Suprapubic skin (tissue), 4 donors: ENCODE measurements at regions not wholly inside any gene's neighbourhood (a gene's known extent, or its start where the extent isn't known, plus 50 kb on each side); places are given as distances from the start of the nearest gene placed in this dataset.

Experiments
- DNase-seq, 2 donors: peaks; one replicate each; pipeline ENCODE4 v3.0.0-alpha.2; 2019; ENCODE audit warnings: low spot score in 2 of 2
- H3K27ac ChIP-seq: fragments of 200-600 bp; sonication (generic); one replicate; pipeline ENCODE4 v1.5.1; 2019
- H3K27me3 ChIP-seq: fragments of 200-600 bp; sonication (generic); one replicate; pipeline ENCODE4 v1.5.1; 2019
- H3K36me3 ChIP-seq: fragments of 200-600 bp; sonication (generic); one replicate; pipeline ENCODE4 v1.5.1; 2019
- H3K4me1 ChIP-seq: fragments of 200-600 bp; sonication (generic); one replicate; pipeline ENCODE4 v1.5.1; 2019
- H3K4me3 ChIP-seq: fragments of 200-600 bp; sonication (generic); one replicate; pipeline ENCODE4 v1.5.1; 2019; ENCODE audit warnings: mild to moderate bottlenecking
- H3K9me3 ChIP-seq: fragments of 200-600 bp; sonication (generic); one replicate; pipeline ENCODE4 v1.5.1; 2019
- EP300 ChIP-seq: sonication (generic); formaldehyde crosslinking; IDR thresholded peaks from one replicate; pipeline ENCODE4 v1.6.1; 2017; ENCODE audit warnings: antibody characterized with exemption
- POLR2A ChIP-seq, 2 donors: fragments of 450-650 bp; IDR thresholded peaks; one replicate each; pipeline ENCODE4 v1.6.1; 2017; ENCODE audit warnings: antibody characterized with exemption in 2 of 2, mild to moderate bottlenecking in 2 of 2, moderate library complexity in 2 of 2
- POLR2AphosphoS5 ChIP-seq, 3 donors: sonication (generic); formaldehyde crosslinking; IDR thresholded peaks; one replicate each; pipeline ENCODE4 v1.6.1; 2017; ENCODE audit warnings: antibody characterized with exemption in 3 of 3
- WGBS: methylation state at CpG from one replicate; pipeline ENCODE4 v1.1.5; 2018; 5-methylcytosine and 5-hydroxymethylcytosine counted together
- TF ChIP-seq, protein P1 (sequence below), 2 donors: fragments of 200-600 bp in 1 of 2; fragments of 450-650 bp in 1 of 2; sonication (generic) in 1 of 2; IDR thresholded peaks; one replicate each; pipeline ENCODE4 v1.5.1; 2016 to 2019; ENCODE audit warnings: antibody characterized with exemption in 2 of 2, mild to moderate bottlenecking in 1 of 2, moderate library complexity in 1 of 2

- Histone ChIP-seq H3K27me3 (peaks cover 22% of the 10 kb centered on the region), H3K36me3 (no peaks in the 10 kb centered on the region), H3K4me3 (no peak overlapping the region), H3K27ac (no peak overlapping the region), H3K4me1 (no peaks in the 10 kb centered on the region), H3K9me3 (no peaks in the 10 kb centered on the region)
- 88% methylated on average over 5 of the region's 5 CpGs for WGBS
- TF ChIP-seq POLR2A (IDR thresholded peaks at IDR 0.05) (no peak), EP300 (no peak), POLR2AphosphoS5 (IDR thresholded peaks at IDR 0.05) (no peak)
- DNase-seq: no peak
Measured at GRCh38 chr16:50457979-50458491, 89.2 kb upstream of the BRD7 start.

DNA sequence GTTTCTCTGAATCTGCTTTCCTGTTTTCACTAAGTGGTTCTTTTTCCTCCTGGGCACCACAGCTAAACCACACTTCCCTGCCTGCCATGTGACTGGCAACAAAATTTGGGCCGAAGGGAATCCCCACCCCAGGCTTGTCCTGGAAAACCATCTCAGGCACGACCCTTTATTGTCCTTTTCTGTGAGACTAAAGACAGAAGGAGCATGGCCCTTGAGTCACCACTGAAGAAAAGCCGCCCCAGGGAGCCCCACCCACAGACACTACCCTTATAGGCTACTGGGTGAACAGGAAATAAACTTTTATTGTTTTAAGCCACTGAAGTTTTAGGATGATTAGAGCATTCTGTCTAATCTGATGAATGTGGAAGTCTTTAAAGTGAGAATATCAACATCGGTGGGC, 88.6 kb upstream of the BRD7 start:
- no peak overlapping the region for H3K4me3 ChIP-seq
- no peaks in the 10 kb centered on the region for H3K36me3 ChIP-seq
- H3K27me3 ChIP-seq: peaks cover 22% of the 10 kb centered on the region
- TF ChIP-seq POLR2AphosphoS5 (IDR thresholded peaks at IDR 0.05) (no peak), POLR2A (IDR thresholded peaks at IDR 0.05) (no peak), EP300 (no peak)
- TF ChIP-seq, protein P1, sequence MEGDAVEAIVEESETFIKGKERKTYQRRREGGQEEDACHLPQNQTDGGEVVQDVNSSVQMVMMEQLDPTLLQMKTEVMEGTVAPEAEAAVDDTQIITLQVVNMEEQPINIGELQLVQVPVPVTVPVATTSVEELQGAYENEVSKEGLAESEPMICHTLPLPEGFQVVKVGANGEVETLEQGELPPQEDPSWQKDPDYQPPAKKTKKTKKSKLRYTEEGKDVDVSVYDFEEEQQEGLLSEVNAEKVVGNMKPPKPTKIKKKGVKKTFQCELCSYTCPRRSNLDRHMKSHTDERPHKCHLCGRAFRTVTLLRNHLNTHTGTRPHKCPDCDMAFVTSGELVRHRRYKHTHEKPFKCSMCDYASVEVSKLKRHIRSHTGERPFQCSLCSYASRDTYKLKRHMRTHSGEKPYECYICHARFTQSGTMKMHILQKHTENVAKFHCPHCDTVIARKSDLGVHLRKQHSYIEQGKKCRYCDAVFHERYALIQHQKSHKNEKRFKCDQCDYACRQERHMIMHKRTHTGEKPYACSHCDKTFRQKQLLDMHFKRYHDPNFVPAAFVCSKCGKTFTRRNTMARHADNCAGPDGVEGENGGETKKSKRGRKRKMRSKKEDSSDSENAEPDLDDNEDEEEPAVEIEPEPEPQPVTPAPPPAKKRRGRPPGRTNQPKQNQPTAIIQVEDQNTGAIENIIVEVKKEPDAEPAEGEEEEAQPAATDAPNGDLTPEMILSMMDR (IDR thresholded peaks at IDR 0.05): no peak
- peak in 1 of 2 donors; percentile 10 for DNase-seq
- no peaks in the 10 kb centered on the region for H3K9me3 ChIP-seq
- no peak overlapping the region for H3K27ac ChIP-seq
- no peaks in the 10 kb centered on the region for H3K4me1 ChIP-seq
- WGBS: 30% methylated on average over 4 of the region's 4 CpGs

DNA sequence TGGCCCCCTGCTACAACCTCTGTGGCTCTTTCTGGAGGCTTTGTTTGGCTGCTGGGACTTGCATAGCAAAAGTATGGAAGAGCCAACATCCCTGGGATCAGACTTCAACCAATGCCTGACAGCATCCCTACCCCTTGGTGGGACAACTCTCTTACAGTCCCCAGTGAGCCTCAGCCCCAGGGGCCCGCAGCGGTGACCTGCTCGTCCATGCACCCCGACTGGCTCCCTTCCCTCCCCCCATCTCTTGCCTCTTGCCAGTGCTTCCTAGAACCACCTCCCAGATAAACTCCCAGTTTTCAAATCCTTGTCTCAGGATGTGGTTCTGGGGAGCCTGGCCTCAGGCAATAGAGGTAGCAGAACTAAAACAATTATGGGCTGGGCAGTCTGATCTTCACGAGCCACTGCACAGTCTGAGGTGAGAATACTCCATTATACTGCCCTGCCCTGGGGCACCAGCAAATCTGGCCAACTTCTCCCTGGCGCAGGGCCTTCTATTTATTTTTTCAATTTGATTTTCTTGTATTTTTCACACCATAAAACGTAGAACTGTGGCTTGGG, 86.6 kb upstream of the BRD7 start:
- TF ChIP-seq, protein P1 (IDR thresholded peaks at IDR 0.05): no peak
- TF ChIP-seq EP300 (no peak), POLR2A (IDR thresholded peaks at IDR 0.05) (no peak), POLR2AphosphoS5 (IDR thresholded peaks at IDR 0.05) (no peak)
- Histone ChIP-seq H3K27ac (no peak overlapping the region), H3K4me1 (no peaks in the 10 kb centered on the region), H3K36me3 (no peaks in the 10 kb centered on the region), H3K4me3 (no peak overlapping the region), H3K27me3 (peaks cover 20% of the 10 kb centered on the region), H3K9me3 (no peaks in the 10 kb centered on the region)
- 69% methylated on average over 7 of the region's 7 CpGs for WGBS
- DNase-seq: peak in 1 of 2 donors; percentile 32

DNA sequence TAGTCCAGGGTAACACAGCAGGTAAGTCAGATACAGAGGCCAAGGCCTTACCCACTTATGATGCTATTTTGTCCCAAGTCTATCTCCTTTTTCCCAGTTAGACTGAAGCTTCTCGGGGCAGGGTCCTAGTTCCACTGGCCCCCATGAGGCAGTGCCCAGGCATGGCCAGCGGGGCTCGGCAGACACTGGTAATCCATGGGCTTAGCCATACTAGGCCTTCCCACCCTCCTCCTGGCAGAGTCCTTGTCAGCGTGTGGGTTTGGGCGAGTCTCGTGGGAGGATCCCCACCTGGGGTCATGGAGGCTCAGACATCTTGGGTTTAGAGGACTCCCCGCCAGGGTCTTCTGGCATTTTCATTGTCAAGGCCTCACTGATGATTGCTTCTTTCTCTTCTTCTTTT, 84.7 kb upstream of the BRD7 start:
- H3K9me3 ChIP-seq: no peaks in the 10 kb centered on the region
- H3K4me3 ChIP-seq: no peak overlapping the region
- no peak overlapping the region for H3K27ac ChIP-seq
- WGBS: 97% methylated on average over 7 of the region's 7 CpGs
- TF ChIP-seq, protein P1 (IDR thresholded peaks at IDR 0.05): no peak
- peaks cover 8% of the 10 kb centered on the region for H3K27me3 ChIP-seq
- DNase-seq: no peak
- H3K36me3 ChIP-seq: no peaks in the 10 kb centered on the region
- H3K4me1 ChIP-seq: no peaks in the 10 kb centered on the region

GRCh38 chr16:50451951-50452508, 83.2 kb upstream of the BRD7 start:
- Histone ChIP-seq H3K36me3 (no peaks in the 10 kb centered on the region), H3K9me3 (no peaks in the 10 kb centered on the region), H3K27ac (no peak overlapping the region), H3K4me3 (no peak overlapping the region), H3K4me1 (no peaks in the 10 kb centered on the region), H3K27me3 (peaks cover 8% of the 10 kb centered on the region)
- peak in 1 of 2 donors; percentile 14 for DNase-seq
- WGBS: 86% methylated on average over 7 of the region's 7 CpGs
- TF ChIP-seq EP300 (no peak), POLR2A (IDR thresholded peaks at IDR 0.05) (no peak), POLR2AphosphoS5 (IDR thresholded peaks at IDR 0.05) (no peak)
- TF ChIP-seq, protein P1 (IDR thresholded peaks at IDR 0.05): no peak
